Retina (tissue), 1 donor: ENCODE measurements at regions not wholly inside any gene's neighbourhood (a gene's known extent, or its start where the extent isn't known, plus 50 kb on each side); places are given as distances from the start of the nearest gene placed in this dataset.
"Not testable (repeated sequence)": the region's sequence is repeated elsewhere in the genome, so short reads cannot be mapped to it uniquely, and the experiment has no call there.

Source experiments
- DNase-seq: peaks from one replicate; pipeline ENCODE4 v3.0.0-alpha.2; 2016

DNA sequence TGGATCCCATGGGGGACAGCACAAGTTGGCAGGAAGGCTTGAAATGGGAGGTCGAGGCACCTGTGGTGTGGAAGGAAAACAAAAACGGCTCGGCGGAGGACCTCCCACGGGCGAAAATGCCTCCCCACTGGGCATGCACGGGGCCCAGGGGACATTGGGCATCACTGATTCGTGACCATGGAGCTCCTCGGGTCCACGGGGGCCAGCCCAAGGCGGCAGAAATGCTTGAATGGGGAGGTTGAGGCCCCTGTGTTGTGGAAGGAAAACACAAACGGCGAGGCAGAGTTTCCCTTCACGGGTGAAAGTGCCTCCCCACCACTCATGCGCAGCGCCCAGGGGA is 376.0 kb downstream of the ALG10 start:
- no peak for DNase-seq

DNA sequence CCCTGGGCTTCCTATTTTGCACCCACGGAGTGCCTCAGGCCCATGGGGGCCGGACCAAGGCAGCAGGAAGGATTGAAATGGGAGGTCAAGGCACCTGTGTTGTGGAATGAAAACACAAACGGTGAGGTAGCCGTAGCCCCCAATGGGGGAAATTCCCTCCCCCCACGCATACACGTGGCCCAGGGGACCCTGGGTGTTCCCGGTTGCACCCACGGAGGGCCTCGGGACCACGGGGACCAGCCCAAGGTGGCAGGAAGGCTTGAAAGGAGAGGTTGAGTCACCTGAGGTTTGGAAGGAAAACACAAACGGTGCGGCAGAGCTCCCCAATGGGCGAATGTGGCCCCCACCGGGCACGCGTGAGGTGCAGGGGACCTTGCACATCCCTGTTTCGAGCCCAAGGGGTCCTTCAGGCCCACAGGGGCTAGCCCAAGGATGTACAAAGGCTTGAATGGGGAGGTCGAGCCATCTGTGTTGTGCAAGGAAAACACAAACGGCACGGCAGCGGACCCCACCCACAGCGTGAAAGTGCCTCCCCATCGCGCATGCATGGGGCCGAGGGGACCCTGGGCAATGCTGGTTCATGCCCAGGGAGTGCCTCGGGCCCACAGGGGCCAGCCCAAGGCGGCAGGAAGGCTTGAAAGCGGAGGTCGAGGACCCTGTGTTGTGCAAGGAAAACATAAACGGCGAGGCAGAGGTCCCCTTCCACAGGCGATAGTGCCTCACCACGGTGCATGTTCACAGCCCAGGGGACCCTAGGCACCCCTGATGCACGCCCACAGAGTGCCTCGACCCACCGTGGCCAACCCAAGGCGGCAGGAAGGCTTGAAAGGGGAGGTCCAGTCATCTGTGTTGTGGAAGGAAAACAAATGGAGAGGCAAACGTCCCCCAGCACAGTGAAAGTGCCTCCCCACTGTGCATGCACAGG is 376.7 kb downstream of the ALG10 start:
- DNase-seq, result no peak

DNA sequence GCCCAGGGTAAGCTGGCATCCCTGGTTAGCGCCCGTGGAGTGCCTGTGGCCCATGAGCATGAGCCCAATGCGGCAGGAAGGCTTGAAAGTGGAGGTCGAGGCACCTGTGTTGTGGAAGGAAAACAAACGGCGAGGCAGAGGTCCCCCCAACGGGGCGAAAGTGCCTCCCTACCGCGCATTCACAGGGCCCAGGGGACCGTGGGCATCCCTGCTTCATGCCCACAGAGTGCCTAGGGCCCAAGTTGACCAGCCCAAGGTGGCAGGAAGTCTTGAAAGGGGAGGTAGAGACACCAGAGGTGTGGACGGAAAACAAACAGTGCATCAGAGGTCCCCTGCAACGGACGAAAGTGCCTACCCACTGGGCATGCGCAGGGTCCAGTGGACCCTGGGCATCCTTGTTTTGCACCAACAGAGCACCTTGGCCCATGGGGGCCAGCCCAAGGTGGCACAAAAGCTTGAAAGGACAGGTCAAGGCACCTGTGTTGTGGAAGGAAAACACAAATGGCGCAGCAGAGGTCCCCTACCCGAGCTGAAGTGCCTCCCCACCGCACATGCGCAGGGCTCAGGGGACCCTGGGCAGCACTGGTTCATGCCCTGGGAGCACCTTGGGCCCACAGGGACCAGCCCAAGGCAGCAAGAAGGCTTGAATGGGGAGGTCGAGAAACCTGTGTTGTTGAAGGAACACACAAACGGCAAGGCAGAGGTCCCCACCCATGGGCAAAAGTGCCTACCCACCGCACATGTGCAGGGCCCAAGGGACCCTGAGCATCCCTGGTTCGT is 377.5 kb downstream of the ALG10 start:
- DNase-seq, result no peak

DNA sequence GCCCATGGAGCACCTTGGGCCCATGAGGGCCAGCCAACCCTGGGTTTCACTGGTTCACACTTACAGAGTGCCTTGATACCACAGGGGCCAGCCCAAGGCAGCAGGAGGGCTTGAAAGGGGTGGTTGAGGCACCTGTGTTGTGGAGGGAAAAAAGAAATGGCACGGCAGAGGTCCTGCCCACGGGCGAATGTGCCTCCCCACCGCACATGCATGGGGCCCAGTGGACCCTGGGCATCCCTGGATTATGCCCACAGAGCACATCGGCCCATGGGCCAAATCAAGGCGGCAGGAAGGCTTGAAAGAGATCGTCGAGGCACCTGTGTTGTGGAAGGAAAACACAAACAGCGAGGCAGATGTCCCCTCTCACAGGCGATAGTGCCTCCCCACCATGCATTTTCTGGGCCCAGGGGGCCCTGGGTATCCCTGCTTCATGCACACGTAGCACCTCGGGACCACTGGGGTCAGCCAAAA is 378.1 kb downstream of the ALG10 start:
- no peak for DNase-seq

DNA sequence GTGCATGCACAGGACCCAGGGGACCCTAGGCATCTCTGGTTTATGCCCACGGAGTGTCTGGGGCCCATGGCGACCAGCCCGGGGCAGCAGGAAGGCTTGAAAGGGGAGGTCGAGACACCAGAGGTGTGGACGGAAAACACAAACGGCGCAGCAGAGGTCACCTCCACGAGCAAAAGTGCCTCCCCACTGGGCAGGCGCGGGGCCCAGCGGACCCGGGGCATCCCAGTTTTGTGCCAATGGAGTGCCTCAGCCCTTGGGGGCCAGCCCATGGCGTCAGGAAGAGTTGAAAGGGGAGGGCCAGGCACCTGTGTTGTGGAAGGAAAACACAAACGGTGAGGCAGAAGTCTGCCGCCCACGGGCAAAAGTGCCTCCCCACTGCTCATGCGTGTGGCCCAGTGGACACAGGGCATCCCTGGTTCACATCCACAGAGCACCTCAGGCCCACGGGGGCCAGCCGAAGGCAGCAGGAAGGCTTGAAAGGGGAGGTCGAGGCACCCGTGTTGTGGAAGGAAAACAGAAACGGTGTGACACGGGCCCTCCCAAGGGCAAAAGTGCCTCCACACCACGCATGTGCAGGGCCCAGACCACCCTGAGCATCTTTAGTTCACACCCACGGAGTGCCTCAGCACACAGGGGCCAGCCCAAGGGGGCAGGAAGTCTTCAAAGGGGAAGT is 378.8 kb downstream of the ALG10 start:
- no peak for DNase-seq

DNA sequence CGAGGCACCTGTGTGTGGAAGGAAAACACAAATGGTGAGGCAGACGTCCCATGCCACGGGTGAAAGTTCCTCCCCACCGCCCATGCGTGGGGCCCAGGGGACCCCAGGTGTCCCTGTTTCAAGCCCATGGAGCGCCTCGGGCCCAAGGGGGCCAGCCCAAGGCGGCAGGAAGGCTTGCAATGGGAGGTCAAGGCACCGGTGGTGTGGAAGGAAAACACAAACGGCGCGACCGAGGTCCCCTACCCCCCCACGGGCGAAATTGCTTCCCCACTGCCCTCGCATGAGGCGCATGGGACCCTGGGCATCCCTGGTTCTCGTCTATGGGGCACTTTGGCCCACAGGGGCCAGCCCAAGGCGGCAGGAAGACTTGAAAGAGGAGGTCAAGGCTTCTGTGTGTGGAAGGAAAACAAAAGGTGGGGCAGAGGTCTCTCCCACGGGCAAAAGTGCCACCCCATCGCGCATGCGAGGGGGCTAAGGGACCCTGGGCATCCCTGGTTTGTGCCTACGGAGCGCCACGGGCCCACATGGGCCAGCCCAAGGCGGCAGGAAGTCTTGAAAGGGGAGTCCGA is 379.4 kb downstream of the ALG10 start:
- no peak for DNase-seq

DNA sequence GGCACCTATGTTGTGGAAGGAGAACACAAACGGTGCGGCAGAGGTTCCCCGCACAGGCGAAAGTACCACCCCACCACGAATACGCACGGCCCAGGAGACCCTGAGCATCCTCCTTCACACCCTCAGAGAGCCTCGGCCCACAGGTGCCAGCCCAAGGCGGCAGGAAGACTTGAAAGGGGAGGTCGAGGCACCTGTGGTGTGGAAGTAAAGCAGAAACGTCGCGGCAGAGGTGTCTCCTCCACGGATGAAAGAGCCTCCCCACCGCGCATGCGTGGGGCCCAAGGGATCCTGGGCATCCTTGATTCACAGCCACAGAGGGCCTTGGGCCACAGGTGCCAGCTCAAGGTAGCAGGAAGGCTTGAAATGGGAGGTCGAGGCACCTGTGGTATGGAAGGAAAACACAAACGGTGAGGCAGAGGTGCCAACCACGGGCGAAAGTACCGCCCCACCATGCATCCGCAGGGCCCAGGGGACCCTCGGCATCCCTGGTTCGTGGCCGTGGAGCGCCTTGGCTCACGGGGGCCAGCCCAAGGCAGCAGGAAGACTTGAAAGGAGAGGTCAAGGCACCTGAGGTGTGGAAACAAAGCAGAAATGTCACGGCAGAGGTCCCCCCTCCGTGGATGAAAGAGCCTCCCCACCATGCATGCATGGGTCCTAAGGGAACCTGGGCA is 380.1 kb downstream of the ALG10 start:
- DNase-seq, result no peak

DNA sequence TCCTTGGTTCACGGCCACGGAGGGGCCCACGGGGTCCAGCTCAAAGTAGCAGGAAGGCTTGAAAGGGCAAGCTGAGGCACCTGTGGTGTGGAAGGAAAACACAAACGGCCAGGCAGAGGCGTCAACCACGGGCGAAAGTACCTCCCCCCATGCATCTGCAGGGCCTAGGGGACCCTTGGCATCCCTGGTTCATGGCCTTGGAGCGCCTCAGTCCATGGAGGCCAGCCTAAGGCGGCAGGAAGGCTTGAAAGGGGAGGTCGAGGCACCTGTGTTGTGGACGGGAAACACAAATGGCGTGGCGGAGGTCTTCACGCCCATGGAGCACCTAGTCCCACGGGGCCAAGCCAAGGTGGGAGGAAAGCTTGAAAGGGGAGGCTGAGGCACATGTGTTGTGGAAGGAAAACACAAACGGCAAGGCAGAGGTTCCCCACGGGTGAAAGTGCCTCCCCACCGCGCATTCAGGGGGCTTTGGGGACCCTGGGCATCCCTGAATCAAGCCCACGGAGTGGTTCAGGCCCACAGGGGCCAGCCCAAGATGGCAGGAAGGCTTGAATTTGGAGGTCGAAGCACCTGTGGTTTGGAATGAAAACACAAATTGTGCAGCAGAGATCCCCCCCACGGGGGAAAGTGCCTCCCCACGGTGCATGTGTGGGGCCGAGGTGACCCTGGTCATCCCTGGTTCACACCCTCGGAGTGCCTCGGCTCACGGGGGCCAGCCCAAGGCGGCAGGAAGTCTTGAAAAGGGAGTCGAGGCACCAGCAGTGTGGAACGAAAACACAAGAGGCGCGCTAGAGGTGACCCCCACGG is 380.8 kb downstream of the ALG10 start:
- DNase-seq, result no peak

DNA sequence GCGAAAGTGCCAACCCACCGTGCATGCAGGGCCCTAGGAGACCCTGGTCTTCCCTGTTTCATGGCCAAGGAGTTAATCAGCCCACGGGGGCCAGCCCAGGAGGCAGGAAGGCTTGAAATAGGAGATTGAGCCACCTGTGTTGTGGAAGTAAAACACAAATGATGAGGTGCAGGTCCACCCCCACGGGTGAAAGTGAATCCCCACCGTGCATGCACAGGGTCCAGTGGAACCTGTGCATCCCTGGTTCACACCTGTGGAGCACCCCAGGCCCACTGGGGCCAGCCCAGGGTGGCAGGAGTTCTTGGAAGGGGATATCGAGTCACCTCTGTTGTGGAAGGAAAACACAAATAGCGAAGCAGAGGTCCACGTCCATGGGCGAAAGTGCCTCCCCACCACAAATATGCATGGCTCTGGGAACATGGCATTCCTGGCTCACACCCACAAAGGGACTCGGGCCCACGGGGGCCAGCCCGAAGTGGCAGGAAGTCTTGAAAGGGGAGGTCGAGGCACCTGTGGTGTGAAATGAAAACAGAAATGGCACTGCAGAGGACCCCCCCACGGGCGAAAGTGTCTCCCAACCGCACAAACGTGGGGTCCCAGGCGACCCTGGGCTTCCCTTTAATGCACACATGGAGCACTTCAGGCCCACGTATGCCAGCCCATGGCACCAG is 381.5 kb downstream of the ALG10 start:
- no peak for DNase-seq

DNA sequence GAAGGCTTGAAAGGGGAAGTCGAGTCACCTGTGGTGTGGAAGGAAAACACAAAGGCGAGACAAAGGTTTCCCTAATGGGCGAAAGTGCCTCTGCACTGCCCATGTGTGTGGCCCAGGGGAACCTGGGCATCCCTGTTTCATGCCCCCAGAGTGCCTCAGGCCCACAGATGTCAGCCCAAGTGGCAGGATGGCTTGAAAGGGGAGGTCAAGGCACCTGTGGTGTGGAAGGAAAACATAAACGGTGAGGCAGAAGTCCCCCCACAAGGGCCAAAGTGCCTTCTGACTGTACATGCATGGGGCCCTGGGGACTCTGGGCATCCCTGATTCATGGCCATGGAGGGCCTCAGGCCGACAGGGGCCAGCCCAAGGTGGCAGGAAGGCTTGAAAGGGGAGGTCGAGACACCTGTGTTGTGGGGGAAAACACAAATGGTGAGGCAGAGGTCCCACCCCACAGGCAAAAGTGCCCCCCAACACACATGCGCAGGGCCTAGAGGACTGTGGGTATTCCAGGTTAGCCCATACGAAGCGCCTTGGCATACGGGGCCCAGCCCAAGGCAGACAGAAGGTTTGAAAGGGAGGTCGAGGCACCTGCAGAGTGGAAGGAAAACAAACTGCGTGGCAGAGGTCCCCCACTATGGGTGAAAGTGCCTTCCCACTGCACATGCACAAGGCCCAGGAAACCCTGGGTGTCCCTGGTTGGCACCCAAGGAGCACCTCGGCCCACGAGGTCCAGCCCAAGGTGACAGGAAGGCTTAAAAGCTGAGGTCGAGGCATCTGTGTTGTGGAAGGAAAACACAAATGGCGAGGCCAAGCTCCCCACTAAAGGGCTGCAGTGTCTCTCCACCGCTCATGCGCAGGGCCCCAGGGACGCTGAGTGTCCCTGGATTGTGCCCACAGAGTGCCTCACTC is 382.3 kb downstream of the ALG10 start:
- DNase-seq, result no peak

DNA sequence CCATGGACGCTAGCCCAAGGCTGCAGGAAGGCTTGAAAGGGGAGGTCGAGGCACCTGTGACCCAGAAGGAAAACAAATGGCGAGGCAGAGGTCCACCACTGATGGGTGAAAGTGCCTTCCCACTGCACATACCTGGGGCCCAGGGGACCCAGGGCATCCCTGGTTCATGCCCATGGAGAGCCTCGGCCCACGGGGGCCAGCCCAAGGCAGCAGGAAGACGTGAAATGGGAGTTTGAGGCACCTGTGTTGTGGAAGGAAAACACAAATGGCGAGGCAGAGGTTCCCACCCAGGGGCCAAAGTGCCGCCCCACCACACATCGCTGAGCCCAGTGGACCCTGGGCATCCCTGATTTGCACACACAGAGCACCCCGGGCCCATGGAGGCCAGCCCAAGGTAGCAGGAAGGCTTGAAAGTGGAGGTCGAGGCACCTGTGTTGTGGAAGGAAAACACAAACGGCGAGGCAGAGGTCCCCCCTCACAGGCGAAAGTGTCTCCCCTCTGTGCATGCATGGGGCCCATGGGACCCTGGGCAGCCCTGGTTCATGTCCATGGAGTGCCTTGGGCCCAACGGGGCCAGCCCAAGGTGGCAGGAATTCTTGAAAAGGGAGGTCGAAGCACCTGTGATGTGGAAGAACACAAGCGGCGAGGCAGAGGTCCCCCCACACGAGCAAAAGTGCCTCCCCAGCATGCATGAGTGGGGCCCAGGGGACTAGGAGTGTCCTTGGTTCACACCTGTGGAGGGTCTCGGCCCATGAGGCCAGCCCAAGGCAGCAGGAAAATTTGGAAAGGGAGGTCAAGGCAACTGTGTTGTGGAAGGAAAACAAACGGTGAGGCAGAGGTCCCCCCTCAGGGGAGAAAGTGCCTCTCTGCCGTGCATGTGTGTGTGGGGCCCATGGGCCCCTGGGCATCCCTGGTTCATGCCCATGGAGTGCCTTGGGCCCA is 383.3 kb downstream of the ALG10 start:
- DNase-seq, result no peak

DNA sequence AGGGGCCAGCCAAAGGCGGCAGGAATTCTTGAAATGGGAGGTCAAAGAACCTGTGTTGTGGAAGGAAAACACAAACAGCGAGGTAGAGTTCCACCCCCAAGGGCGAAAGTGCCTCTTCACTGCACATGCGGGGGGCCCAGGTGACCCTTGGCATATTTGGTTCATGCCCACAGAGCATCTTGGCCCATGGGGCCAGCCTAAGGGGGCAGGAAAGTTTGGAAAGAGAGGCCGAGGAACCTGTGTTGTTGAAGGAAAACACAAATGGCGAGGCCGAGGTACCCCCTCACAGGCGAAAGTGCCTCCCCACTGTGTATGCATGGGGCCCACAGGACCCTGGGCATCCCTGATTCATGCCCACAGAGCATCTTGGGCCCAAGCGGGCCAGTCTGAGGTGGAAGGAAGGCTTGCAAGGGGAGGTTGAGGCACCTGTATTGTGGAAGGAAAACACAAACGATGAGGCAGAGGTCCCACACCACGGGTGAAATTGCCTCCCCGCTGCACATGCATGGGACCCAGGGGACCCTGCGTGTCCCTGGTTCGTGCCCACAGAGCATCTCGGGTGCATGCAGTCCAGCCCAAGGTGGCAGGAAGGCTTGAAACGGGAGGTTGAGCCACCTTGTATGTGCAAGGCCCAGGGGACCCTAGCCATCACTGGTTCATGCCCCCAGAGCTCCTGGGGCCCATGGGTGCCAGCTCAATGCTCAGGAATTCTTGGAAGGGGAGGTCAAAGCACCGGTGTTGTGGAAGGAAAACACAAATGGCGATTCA is 384.1 kb downstream of the ALG10 start:
- no peak for DNase-seq

DNA sequence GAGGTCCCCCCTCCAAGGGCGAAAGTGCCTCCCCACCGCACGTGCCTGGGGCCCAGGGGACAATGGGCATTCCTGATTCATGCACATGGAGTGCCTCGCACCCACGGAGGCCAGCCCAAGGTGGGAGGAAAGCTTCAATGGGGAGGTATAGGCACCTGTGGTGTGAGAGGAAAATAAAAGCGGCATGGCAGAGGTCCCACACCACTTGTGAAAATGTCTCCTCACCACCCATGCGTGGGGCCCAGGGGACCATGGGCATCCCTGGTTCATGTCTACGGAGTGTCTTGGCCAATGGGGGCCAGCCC is 384.7 kb downstream of the ALG10 start:
- DNase-seq, result no peak

DNA sequence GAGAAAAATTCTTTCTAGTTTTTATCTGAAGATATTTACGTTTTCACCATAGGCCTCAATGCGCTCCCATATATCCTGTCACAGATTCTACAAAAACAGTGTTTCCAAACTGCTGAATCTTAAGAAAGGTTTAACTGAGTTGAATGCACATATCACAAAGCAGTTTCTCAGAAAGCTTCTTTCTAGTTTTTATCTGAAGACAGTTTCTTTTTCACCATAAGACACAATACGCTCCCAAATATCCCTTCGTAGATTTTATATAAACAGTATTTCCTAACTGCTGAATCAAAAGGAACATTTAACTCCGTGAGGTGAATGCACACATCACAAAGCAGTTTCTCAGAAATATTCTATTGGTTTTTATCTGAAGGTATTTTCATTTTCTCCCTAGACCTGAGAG is 385.5 kb downstream of the ALG10 start:
- no peak for DNase-seq

DNA sequence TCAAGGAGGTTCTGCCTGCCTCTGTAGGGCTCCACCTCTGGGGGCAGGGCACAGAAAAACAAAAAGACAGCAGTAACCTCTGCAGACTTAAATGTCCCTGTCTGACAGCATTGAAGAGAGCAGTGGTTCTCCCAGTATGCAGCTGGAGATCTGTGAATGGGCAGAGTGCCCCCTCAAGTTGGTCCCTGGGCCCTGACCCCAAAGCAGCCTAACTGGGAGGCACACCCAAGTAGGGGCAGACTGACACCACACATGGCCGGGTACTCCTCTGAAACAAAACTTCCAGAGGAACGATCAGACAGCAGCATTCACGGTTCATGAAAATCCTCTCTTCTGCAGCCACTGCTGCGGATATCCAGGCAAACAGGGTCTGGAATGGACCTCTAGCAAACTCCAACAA is 409.2 kb downstream of the ALG10 start:
- DNase-seq, result not testable (repeated sequence)
